H1 (cell line): ENCODE measurements at regions not wholly inside any gene's neighbourhood (a gene's known extent, or its start where the extent isn't known, plus 50 kb on each side); places are given as distances from the start of the nearest gene placed in this dataset.

ENCODE experiments used
- CTCF ChIA-PET: fragments of 300-600 bp; sonication (Branson Sonifier 250); formaldehyde crosslinking; loops from one replicate; lab custom pipeline; 2021; ENCODE audit not compliant: partially characterized antibody; lab: Charles Lee
- POLR2A ChIA-PET: fragments of 300-600 bp; sonication (Branson Sonifier 250); formaldehyde crosslinking; loops from one replicate; lab custom pipeline; 2021; ENCODE audit warnings: inconsistent platforms; ENCODE audit not compliant: partially characterized antibody; lab: Charles Lee
- DNase-seq, 2 experiments: peaks; one replicate each; pipeline versions ENCODE4 v3.0.0 to v3.0.0-alpha.2; 2010 to 2022; ENCODE audit warnings: low spot score in 2 of 2, low read depth in 1 of 2, mixed read lengths in 1 of 2
- FAIRE-seq: peaks from 2 replicates; lab custom pipeline; 2011; peaks lifted over from hg19 to GRCh38; lab: Jason Lieb, UNC
- H2AFZ ChIP-seq: 2 replicates; pipeline ENCODE4 v1.8.1; 2012; ENCODE audit warnings: low read length, inconsistent platforms
- H2AK5ac ChIP-seq: 2 replicates; pipeline ENCODE4 v1.6.1; 2013; ENCODE audit warnings: low read depth, low read length
- H2BK120ac ChIP-seq: replicated peaks from 2 replicates; pipeline ENCODE3; 2013; ENCODE audit warnings: low read depth, low read length, inconsistent platforms
- H2BK12ac ChIP-seq: 2 replicates; pipeline ENCODE4 v1.6.1; 2013; ENCODE audit warnings: low read depth, low read length
- H2BK15ac ChIP-seq: 2 replicates; pipeline ENCODE4 v1.6.1; 2013; ENCODE audit warnings: low read length
- H2BK20ac ChIP-seq: 2 replicates; pipeline ENCODE4 v1.6.1; 2013; ENCODE audit warnings: low read length
- H2BK5ac ChIP-seq: 2 replicates; pipeline ENCODE4 v1.6.1; 2013; ENCODE audit warnings: low read depth, low read length
- H3K14ac ChIP-seq: 2 replicates; pipeline ENCODE4 v1.6.1; 2013; ENCODE audit warnings: inconsistent platforms; ENCODE audit not compliant: insufficient read length
- H3K18ac ChIP-seq: 2 replicates; pipeline ENCODE4 v1.6.1; 2013; ENCODE audit warnings: low read length; ENCODE audit errors: extremely low read depth
- H3K23ac ChIP-seq: 2 replicates; pipeline ENCODE4 v1.6.1; 2013; ENCODE audit warnings: inconsistent platforms; ENCODE audit not compliant: insufficient read length
- H3K23me2 ChIP-seq: 2 replicates; pipeline ENCODE4 v1.6.1; 2013; ENCODE audit warnings: low read depth, low read length
- H3K27ac ChIP-seq: 2 replicates; pipeline ENCODE4 v1.6.1; 2011; ENCODE audit warnings: low read depth, low read length, inconsistent platforms
- H3K27me3 ChIP-seq, 4 experiments: replicated peaks in 1 of 4; 1 replicate in 1 of 4; 2 replicates in 3 of 4; pipeline versions ENCODE4 v1.6.1 to v1.8.1; 2011 to 2013; ENCODE audit warnings: low read length in 3 of 4, mild to moderate bottlenecking in 3 of 4, inconsistent platforms in 2 of 4, mixed read lengths in 2 of 4, moderate library complexity in 1 of 4; ENCODE audit not compliant: control insufficient read depth in 3 of 4, insufficient read depth in 3 of 4; ENCODE audit errors: extremely low read depth in 1 of 4
- H3K36me3 ChIP-seq, 4 experiments: 2 replicates each; pipeline versions ENCODE4 v1.6.1 to v1.8.1; 2011 to 2013; ENCODE audit warnings: mild to moderate bottlenecking in 4 of 4, low read length in 3 of 4, moderate library complexity in 2 of 4, control low read depth in 1 of 4, inconsistent platforms in 1 of 4; ENCODE audit not compliant: insufficient read depth in 4 of 4, control insufficient read depth in 2 of 4
- H3K4ac ChIP-seq: replicated peaks from 2 replicates; pipeline ENCODE3; 2013; ENCODE audit warnings: low read length, low read depth, mixed read lengths, inconsistent platforms; ENCODE audit not compliant: insufficient read length
- H3K4me1 ChIP-seq, 4 experiments: replicated peaks in 1 of 4; 1 replicate in 1 of 4; 2 replicates in 3 of 4; pipeline versions ENCODE4 v1.6.1 to v1.8.1; 2011 to 2013; ENCODE audit warnings: low read length in 3 of 4, inconsistent platforms in 2 of 4, mixed read lengths in 1 of 4; ENCODE audit not compliant: insufficient read depth in 4 of 4, control insufficient read depth in 3 of 4
- H3K4me2 ChIP-seq, 2 experiments: 2 replicates each; pipeline versions ENCODE4 v1.6.1 to v1.8.1; 2011 to 2013; ENCODE audit warnings: low read depth in 2 of 2, low read length in 2 of 2, control low read depth in 1 of 2, inconsistent platforms in 1 of 2, mild to moderate bottlenecking in 1 of 2; ENCODE audit not compliant: insufficient read depth in 1 of 2
- H3K4me3 ChIP-seq, 4 experiments: fragments of 200-600, 300-600 bp in 1 of 4; sonication (generic), shearing (Covaris generic), sonication (Bioruptor Twin) in 1 of 4; 2 replicates each; pipeline versions ENCODE4 v1.5.1 to v1.8.1; 2011 to 2016; ENCODE audit warnings: low read length in 4 of 4, low read depth in 3 of 4, control low read depth in 2 of 4, inconsistent platforms in 2 of 4, mild to moderate bottlenecking in 2 of 4, mixed read lengths in 1 of 4, moderate library complexity in 1 of 4; ENCODE audit not compliant: insufficient read depth in 2 of 4; ENCODE audit errors: extremely low read depth in 1 of 4
- H3K56ac ChIP-seq: replicated peaks from 2 replicates; pipeline ENCODE3; 2013; ENCODE audit warnings: low read depth, mild to moderate bottlenecking, mixed read lengths, low read length, inconsistent platforms; ENCODE audit not compliant: insufficient read length
- H3K79me1 ChIP-seq: 2 replicates; pipeline ENCODE4 v1.6.1; 2013; ENCODE audit warnings: low read depth, low read length, control low read depth
- H3K79me2 ChIP-seq, 2 experiments: 2 replicates each; pipeline versions ENCODE4 v1.6.1 to v1.8.1; 2012 to 2013; ENCODE audit warnings: low read length in 2 of 2, mild to moderate bottlenecking in 2 of 2, inconsistent platforms in 1 of 2; ENCODE audit not compliant: insufficient read depth in 2 of 2, control insufficient read depth in 1 of 2
- H3K9ac ChIP-seq, 4 experiments: replicated peaks in 1 of 4; 1 replicate in 1 of 4; 2 replicates in 3 of 4; pipeline versions ENCODE4 v1.6.1 to v1.8.1; 2011 to 2013; ENCODE audit warnings: low read depth in 3 of 4, low read length in 3 of 4, control low read depth in 2 of 4, mild to moderate bottlenecking in 2 of 4, moderate library complexity in 2 of 4, inconsistent platforms in 1 of 4; ENCODE audit errors: extremely low read depth in 1 of 4
- H3K9me3 ChIP-seq, 2 experiments: 2 replicates each; pipeline versions ENCODE4 v1.6.1 to v1.8.1; 2012 to 2013; ENCODE audit warnings: mild to moderate bottlenecking in 2 of 2, moderate library complexity in 2 of 2, control low read depth in 1 of 2, inconsistent platforms in 1 of 2, low read depth in 1 of 2, low read length in 1 of 2, mixed read lengths in 1 of 2; ENCODE audit not compliant: insufficient read depth in 2 of 2
- H4K20me1 ChIP-seq, 2 experiments: replicated peaks in 1 of 2; 2 replicates each; pipeline versions ENCODE3 to v1.8.1; 2011 to 2013; ENCODE audit warnings: inconsistent platforms in 2 of 2, low read length in 2 of 2, mild to moderate bottlenecking in 1 of 2; ENCODE audit not compliant: insufficient read depth in 2 of 2, control insufficient read depth in 1 of 2
- H4K5ac ChIP-seq: 2 replicates; pipeline ENCODE4 v1.6.1; 2013; ENCODE audit warnings: low read length, low read depth, mixed read lengths, inconsistent platforms; ENCODE audit not compliant: insufficient read length
- H4K8ac ChIP-seq: 2 replicates; pipeline ENCODE4 v1.8.0; 2013; ENCODE audit warnings: mild to moderate bottlenecking, moderate library complexity, low read length, inconsistent platforms; ENCODE audit not compliant: insufficient read depth; ENCODE audit errors: extremely low read depth
- H4K91ac ChIP-seq: replicated peaks from 2 replicates; pipeline ENCODE3; 2013; ENCODE audit warnings: low read length, mixed read lengths, inconsistent platforms; ENCODE audit not compliant: insufficient read length
- CHD2 ChIP-seq: IDR thresholded peaks from 2 replicates; pipeline ENCODE4 v1.6.1; 2012; ENCODE audit warnings: low read length, improper control_type of control experiment
- CREB1 ChIP-seq: IDR thresholded peaks from 2 replicates; pipeline ENCODE4 v1.6.1; 2012; ENCODE audit warnings: inconsistent platforms
- EGR1 ChIP-seq: IDR thresholded peaks from 2 replicates; pipeline ENCODE4 v1.6.1; 2011; ENCODE audit warnings: low read depth, low read length, borderline replicate concordance
- EP300 ChIP-seq, 2 experiments: IDR thresholded peaks; 1 replicate in 1 of 2; 2 replicates in 1 of 2; pipeline ENCODE4 v1.6.1; 2011 to 2012; ENCODE audit warnings: low read depth in 2 of 2, low read length in 2 of 2, mild to moderate bottlenecking in 2 of 2, borderline replicate concordance in 1 of 2, inconsistent platforms in 1 of 2, moderate library complexity in 1 of 2
- GABPA ChIP-seq: IDR thresholded peaks from 2 replicates; pipeline ENCODE4 v1.6.1; 2011; ENCODE audit warnings: mild to moderate bottlenecking, low read length, moderate library complexity, borderline replicate concordance; ENCODE audit not compliant: insufficient read depth
- MAFK ChIP-seq: IDR thresholded peaks from 2 replicates; pipeline ENCODE4 v1.6.1; 2012; ENCODE audit warnings: low read depth, mild to moderate bottlenecking, improper control_type of control experiment, low read length
- PHF8 ChIP-seq: fragments of 200-600 bp; sonication (generic); conservative IDR thresholded peaks from 2 replicates; pipeline ENCODE4 v1.7.1; 2012; ENCODE audit warnings: low read depth, mild to moderate bottlenecking, inconsistent platforms, low read length, moderate library complexity
- POLR2AphosphoS5 ChIP-seq: IDR thresholded peaks from 2 replicates; pipeline ENCODE4 v1.6.1; 2011; ENCODE audit warnings: low read depth, low read length
- RBBP5 ChIP-seq: IDR thresholded peaks from 2 replicates; pipeline ENCODE4 v1.7.1; 2012; ENCODE audit warnings: low read depth, mild to moderate bottlenecking, inconsistent platforms, low read length, moderate library complexity, borderline replicate concordance
- SP2 ChIP-seq: IDR thresholded peaks from 2 replicates; pipeline ENCODE4 v1.6.1; 2012; ENCODE audit warnings: mild to moderate bottlenecking, low read length, inconsistent platforms
- SUZ12 ChIP-seq: fragments of 200-600 bp; sonication (generic); IDR thresholded peaks from 2 replicates; pipeline ENCODE4 v1.6.1; 2012; ENCODE audit warnings: mild to moderate bottlenecking, inconsistent platforms, low read length, moderate library complexity, mixed read lengths
- TBP ChIP-seq: IDR thresholded peaks from 2 replicates; pipeline ENCODE4 v1.6.1; 2011; ENCODE audit warnings: low read depth, low read length, improper control_type of control experiment
- TCF12 ChIP-seq: IDR thresholded peaks from 2 replicates; pipeline ENCODE4 v1.6.1; 2011; ENCODE audit warnings: low read depth, mild to moderate bottlenecking, low read length
- TF ChIP-seq, protein P1 (sequence below): IDR thresholded peaks from 2 replicates; pipeline ENCODE4 v1.6.1; 2011; ENCODE audit warnings: low read depth, mild to moderate bottlenecking, low read length; ENCODE audit not compliant: insufficient read depth

DNA sequence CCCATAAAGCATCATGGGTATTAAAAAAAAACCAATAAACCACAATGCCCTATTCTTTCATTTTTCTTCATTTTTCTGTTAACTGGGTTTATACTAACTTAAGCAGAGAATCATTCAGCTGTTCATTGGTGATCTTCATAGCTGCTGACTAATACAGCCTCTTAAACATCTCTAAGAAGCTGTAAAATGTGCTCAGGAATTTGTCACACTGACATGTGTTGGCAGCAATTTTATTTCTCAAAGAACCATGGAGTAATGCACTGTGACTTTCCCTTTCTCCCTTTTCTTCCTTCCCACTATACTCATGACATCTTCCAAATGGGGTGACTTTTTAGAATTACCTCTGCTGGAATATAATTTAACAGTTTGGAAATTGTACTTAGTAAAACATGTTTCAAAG lies 315.4 kb downstream of the ANTXR2 start:
- Histone ChIP-seq H2BK120ac (no peak overlapping the region), H4K8ac (no peak overlapping the region), H3K79me2 (no peaks in the 10 kb centered on the region), H2BK15ac (no peak overlapping the region), H2AFZ (no peak overlapping the region), H2BK20ac (no peak overlapping the region), H3K18ac (no peak overlapping the region), H3K9ac (no peak overlapping the region), H3K56ac (no peak overlapping the region), H3K27ac (no peak overlapping the region), H3K36me3 (no peaks in the 10 kb centered on the region), H2AK5ac (no peak overlapping the region), H2BK12ac (no peak overlapping the region), H3K23me2 (no peaks in the 10 kb centered on the region)
- no peak for DNase-seq
- TF ChIP-seq SP2: no peak
- TF ChIP-seq EP300 (IDR thresholded peaks at IDR 0.05; ENCODE audit: borderline replicate concordance in 1 of 2, low read depth in 2 of 2, low read length in 2 of 2): no peak
- TF ChIP-seq PHF8: no peak
- TF ChIP-seq CREB1: no peak
- no peak for TF ChIP-seq SUZ12
- TF ChIP-seq TBP: no peak
- no peak for TF ChIP-seq MAFK
- no peak for TF ChIP-seq RBBP5
- no peak for TF ChIP-seq EGR1
- no peak for TF ChIP-seq CHD2
- TF ChIP-seq POLR2AphosphoS5: no peak
- TF ChIP-seq, protein P1, sequence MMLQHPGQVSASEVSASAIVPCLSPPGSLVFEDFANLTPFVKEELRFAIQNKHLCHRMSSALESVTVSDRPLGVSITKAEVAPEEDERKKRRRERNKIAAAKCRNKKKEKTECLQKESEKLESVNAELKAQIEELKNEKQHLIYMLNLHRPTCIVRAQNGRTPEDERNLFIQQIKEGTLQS: no peak
- TF ChIP-seq GABPA: no peak
- TF ChIP-seq TCF12: no peak
- TF ChIP-seq, all 59 proteins: peak for 0
- ChIA-PET POLR2A (no interaction called here), CTCF (no interaction called here)
- H3K4ac ChIP-seq: no peak overlapping the region
- no peaks in the 10 kb centered on the region for H4K20me1 ChIP-seq
- no peaks in the 10 kb centered on the region for H3K27me3 ChIP-seq
- FAIRE-seq: no peak
- no peak overlapping the region for H3K23ac ChIP-seq
- no peaks in the 10 kb centered on the region for H3K79me1 ChIP-seq
- no peak overlapping the region for H4K5ac ChIP-seq
- no peak overlapping the region for H4K91ac ChIP-seq
- H3K14ac ChIP-seq: no peak overlapping the region
- H2BK5ac ChIP-seq: no peak overlapping the region
- no peak overlapping the region for H3K4me3 ChIP-seq
- H3K9me3 ChIP-seq: no peaks in the 10 kb centered on the region
- no peaks in the 10 kb centered on the region for H3K4me1 ChIP-seq
- H3K4me2 ChIP-seq: no peak overlapping the region
